ENCODE measurements at regions not wholly inside any gene's neighbourhood (a gene's known extent, or its start where the extent isn't known, plus 50 kb on each side); places are given as distances from the start of the nearest gene placed in this dataset.

DNA sequence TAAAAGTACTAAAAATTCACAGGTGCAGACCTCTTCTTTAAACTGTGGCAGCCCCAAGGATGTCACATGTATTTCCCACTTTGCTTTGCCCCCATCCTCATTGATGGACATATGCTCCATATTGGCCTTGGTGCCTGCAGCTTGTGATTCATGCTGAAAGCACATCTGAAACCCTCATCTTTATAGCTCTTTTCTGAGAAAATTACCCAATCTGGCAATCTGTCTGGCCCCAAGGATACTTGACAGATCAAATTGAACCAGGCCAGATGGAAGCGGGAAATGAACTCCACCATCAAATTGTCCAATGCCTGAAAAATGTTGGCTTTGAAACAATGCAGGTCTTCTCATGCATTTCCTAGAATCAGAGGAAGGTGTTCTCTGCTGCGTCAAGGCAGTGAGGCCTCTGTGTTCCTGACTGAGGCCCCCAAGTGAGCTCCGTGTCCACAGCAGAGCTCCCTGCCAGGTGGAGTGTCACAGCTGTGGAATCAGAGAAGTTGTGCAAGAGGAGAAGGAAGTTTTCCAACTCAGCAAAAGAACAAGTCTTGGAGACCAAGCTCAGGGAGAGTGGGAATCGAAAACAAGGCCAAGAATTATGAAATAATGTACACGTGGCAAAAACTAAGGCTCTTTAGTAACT, 323.7 kb downstream of the PLPP3 start:
- TF ChIP-seq POLR2AphosphoS5 (IDR thresholded peaks at IDR 0.05; ENCODE audit: low read depth, low read length) (no peak), POLR2A (IDR thresholded peaks at IDR 0.05; ENCODE audit: low read depth, low read length) (no peak), TAF1 (IDR thresholded peaks at IDR 0.05; ENCODE audit: borderline replicate concordance, low read depth, low read length) (no peak)
